ENCODE measurements at regions not wholly inside any gene's neighbourhood (a gene's known extent, or its start where the extent isn't known, plus 50 kb on each side); places are given as distances from the start of the nearest gene placed in this dataset.

- Histone ChIP-seq H3K4me1 (no peaks in the 10 kb centered on the region), H3K36me3 (no peaks in the 10 kb centered on the region), H3K27ac (no peak overlapping the region), H3K9me3 (no peaks in the 10 kb centered on the region), H3K4me3 (no peak overlapping the region), H3K27me3 (no peaks in the 10 kb centered on the region)
- no peak for TF ChIP-seq CTCF (IDR thresholded peaks at IDR 0.05)
- no peak for DNase-seq
- intact Hi-C loops (cut with DNase I; ENCODE audit: low total_unique reads), result no loop called here
Measured at GRCh38 chr2:94939349-94939748, 68.1 kb downstream of the TEKT4 start.

GRCh38 chr2:94947097-94948016, 76.1 kb downstream of the TEKT4 start:
- Histone ChIP-seq H3K27me3 (no peaks in the 10 kb centered on the region), H3K4me3 (no peak overlapping the region), H3K9me3 (no peaks in the 10 kb centered on the region), H3K27ac (no peak overlapping the region), H3K4me1 (no peaks in the 10 kb centered on the region), H3K36me3 (no peaks in the 10 kb centered on the region)
- no peak for DNase-seq
- intact Hi-C loops (cut with DNase I; ENCODE audit: low total_unique reads), result no loop called here
- no peak for TF ChIP-seq CTCF (IDR thresholded peaks at IDR 0.05)

GRCh38 chr2:94955702-94956101, 69.8 kb upstream of the MAL start:
- Histone ChIP-seq H3K4me3 (no peak overlapping the region), H3K4me1 (no peaks in the 10 kb centered on the region), H3K36me3 (no peaks in the 10 kb centered on the region), H3K9me3 (no peaks in the 10 kb centered on the region), H3K27ac (no peak overlapping the region), H3K27me3 (peaks cover 0 to 41% of the 10 kb centered on the region in 2 donors)
- no peak for DNase-seq
- no peak for TF ChIP-seq CTCF (IDR thresholded peaks at IDR 0.05)
- intact Hi-C loops (cut with DNase I; ENCODE audit: low total_unique reads), result no loop called here

- Histone ChIP-seq H3K36me3 (no peaks in the 10 kb centered on the region), H3K4me3 (no peak overlapping the region), H3K27ac (no peak overlapping the region), H3K4me1 (no peaks in the 10 kb centered on the region), H3K9me3 (no peaks in the 10 kb centered on the region), H3K27me3 (peaks cover 0 to 41% of the 10 kb centered on the region in 2 donors)
- intact Hi-C loops (cut with DNase I; ENCODE audit: low total_unique reads), result no loop called here
- DNase-seq, result peak in 1 of 2 donors; percentile 36
- TF ChIP-seq CTCF (IDR thresholded peaks at IDR 0.05), result peak; percentile 42 to 76
Measured at GRCh38 chr2:94956797-94957391, 68.6 kb upstream of the MAL start.

GRCh38 chr2:94958245-94958644, 67.3 kb upstream of the MAL start:
- no peak overlapping the region for H3K27ac ChIP-seq
- H3K4me1 ChIP-seq, result no peaks in the 10 kb centered on the region
- intact Hi-C loops (cut with DNase I; ENCODE audit: low total_unique reads), result no loop called here
- peaks cover 0 to 40% of the 10 kb centered on the region in 2 donors for H3K27me3 ChIP-seq
- no peak for TF ChIP-seq CTCF (IDR thresholded peaks at IDR 0.05)
- H3K9me3 ChIP-seq, result no peaks in the 10 kb centered on the region
- H3K36me3 ChIP-seq, result no peaks in the 10 kb centered on the region
- no peak for DNase-seq
- H3K4me3 ChIP-seq, result no peak overlapping the region
